ENCODE measurements at regions not wholly inside any gene's neighbourhood (a gene's known extent, or its start where the extent isn't known, plus 50 kb on each side); places are given as distances from the start of the nearest gene placed in this dataset.
"Not testable (repeated sequence)": the region's sequence is repeated elsewhere in the genome, so short reads cannot be mapped to it uniquely, and the experiment has no call there.

GRCh38 chr15:68482246-68482645 is 50.3 kb upstream of the ITGA11 start:
- DNase-seq, result no peak

- no peak for DNase-seq
Observed at GRCh38 chr15:68483165-68483564, 51.2 kb upstream of the ITGA11 start.

- no peak for DNase-seq
Observed at GRCh38 chr15:68484220-68484619, 52.3 kb upstream of the ITGA11 start.

GRCh38 chr15:68484696-68485400 is 52.9 kb upstream of the ITGA11 start:
- DNase-seq, result peak in 1 of 14 donors; percentile 68

- DNase-seq, result no peak
Observed at GRCh38 chr15:68485721-68486360, 53.9 kb upstream of the ITGA11 start.

GRCh38 chr15:68487087-68487843 is 55.3 kb upstream of the ITGA11 start:
- peak in 2 of 14 donors; percentile 5 to 27 for DNase-seq

- no peak for DNase-seq
Observed at GRCh38 chr15:68488290-68488689, 56.3 kb upstream of the ITGA11 start.

- no peak for DNase-seq
Observed at GRCh38 chr15:68488966-68489365, 57.0 kb upstream of the ITGA11 start.

- no peak for DNase-seq
Observed at GRCh38 chr15:68489421-68489820, 57.5 kb upstream of the ITGA11 start.

- DNase-seq, result no peak
Observed at GRCh38 chr15:68491415-68492106, 59.6 kb upstream of the ITGA11 start.

- no peak for DNase-seq
Observed at GRCh38 chr15:68492855-68493254, 60.9 kb upstream of the ITGA11 start.

GRCh38 chr15:68493629-68494028 is 61.7 kb upstream of the ITGA11 start:
- no peak for DNase-seq

GRCh38 chr15:68494573-68495110 is 62.7 kb upstream of the ITGA11 start:
- DNase-seq, result no peak

GRCh38 chr15:68495221-68495950 is 63.4 kb upstream of the ITGA11 start:
- no peak for DNase-seq

GRCh38 chr15:68495981-68496705 is 64.2 kb upstream of the ITGA11 start:
- DNase-seq, result no peak

- DNase-seq, result not testable (repeated sequence)
Observed at GRCh38 chr15:68496751-68497150, 64.8 kb upstream of the ITGA11 start.

- no peak for DNase-seq
Observed at GRCh38 chr15:68497206-68497910, 65.4 kb upstream of the ITGA11 start.

- DNase-seq, result no peak
Observed at GRCh38 chr15:68498076-68498475, 66.1 kb upstream of the ITGA11 start.

- DNase-seq, result no peak
Observed at GRCh38 chr15:68499620-68500312, 67.8 kb upstream of the ITGA11 start.
